CD4-positive, alpha-beta T cell treated with Interleukin-4 for 1 hour (primary cell): ENCODE measurements at regions not wholly inside any gene's neighbourhood (a gene's known extent, or its start where the extent isn't known, plus 50 kb on each side); places are given as distances from the start of the nearest gene placed in this dataset.

Experiments
- DNase-seq, 2 donors: peaks; one replicate each; pipeline ENCODE4 v3.0.0-alpha.2; 2020 to 2022

GRCh38 chr18:71168557-71169145 is 879.8 kb downstream of the SOCS6 start:
- DNase-seq, result no peak

GRCh38 chr18:71136487-71136886 is 847.6 kb downstream of the SOCS6 start:
- no peak for DNase-seq

GRCh38 chr18:71134122-71134521 is 845.3 kb downstream of the SOCS6 start:
- DNase-seq, result no peak

- DNase-seq, result no peak
These were observed 843.1 kb downstream of the SOCS6 start for GRCh38 chr18:71131918-71132317.

GRCh38 chr18:71130351-71130750 is 841.5 kb downstream of the SOCS6 start:
- DNase-seq, result no peak

GRCh38 chr18:71125581-71125980 is 836.7 kb downstream of the SOCS6 start:
- no peak for DNase-seq

- no peak for DNase-seq
These were observed 827.7 kb downstream of the SOCS6 start for GRCh38 chr18:71116535-71116934.

- no peak for DNase-seq
These were observed 826.4 kb downstream of the SOCS6 start for GRCh38 chr18:71115261-71115660.

- DNase-seq, result no peak
These were observed 825.8 kb downstream of the SOCS6 start for GRCh38 chr18:71114550-71115210.

- DNase-seq, result no peak
These were observed 818.4 kb downstream of the SOCS6 start for GRCh38 chr18:71107244-71107643.

- no peak for DNase-seq
These were observed 817.9 kb downstream of the SOCS6 start for GRCh38 chr18:71106701-71107100.

GRCh38 chr18:71105994-71106546 is 817.2 kb downstream of the SOCS6 start:
- no peak for DNase-seq

- no peak for DNase-seq
These were observed 816.4 kb downstream of the SOCS6 start for GRCh38 chr18:71105078-71105819.

- DNase-seq, result no peak
These were observed 790.8 kb downstream of the SOCS6 start for GRCh38 chr18:71079606-71080005.

- no peak for DNase-seq
These were observed 788.6 kb downstream of the SOCS6 start for GRCh38 chr18:71077451-71077850.

GRCh38 chr18:71075147-71075546 is 786.3 kb downstream of the SOCS6 start:
- DNase-seq, result no peak

GRCh38 chr18:71068338-71068737 is 779.5 kb downstream of the SOCS6 start:
- DNase-seq, result no peak

- DNase-seq, result no peak
These were observed 761.0 kb downstream of the SOCS6 start for GRCh38 chr18:71049893-71050292.

- no peak for DNase-seq
These were observed 759.0 kb downstream of the SOCS6 start for GRCh38 chr18:71047882-71048281.

- no peak for DNase-seq
These were observed 756.7 kb downstream of the SOCS6 start for GRCh38 chr18:71045331-71046065.

GRCh38 chr18:71040161-71040560 is 751.3 kb downstream of the SOCS6 start:
- no peak for DNase-seq

- DNase-seq, result no peak
These were observed 749.4 kb downstream of the SOCS6 start for GRCh38 chr18:71038196-71038595.

- DNase-seq, result no peak
These were observed 747.9 kb downstream of the SOCS6 start for GRCh38 chr18:71036783-71037182.
